ENCODE measurements at regions not wholly inside any gene's neighbourhood (a gene's known extent, or its start where the extent isn't known, plus 50 kb on each side); places are given as distances from the start of the nearest gene placed in this dataset.
A peak's percentile ranks its signal among the peaks of the same experiment; 100 is the strongest.

- Histone ChIP-seq H3K4me1 (peaks cover 63% of the 10 kb centered on the region), H3K4me3 (no peak overlapping the region)
- no peak for ATAC-seq
These were observed 83.1 kb downstream of the ARL6IP4 start for GRCh38 chr12:123063535-123063934.

GRCh38 chr12:123062681-123063486 is 82.4 kb downstream of the ARL6IP4 start:
- H3K27ac ChIP-seq, result peak overlapping the region; percentile 33
- ATAC-seq, result peak; percentile 75
- H3K36me3 ChIP-seq, result no peaks in the 10 kb centered on the region
- intact Hi-C loops (cut with DNase I), result no loop called here
- no peaks in the 10 kb centered on the region for H3K9me3 ChIP-seq
- H3K4me1 ChIP-seq, result peaks cover 64% of the 10 kb centered on the region
- DNase-seq, result no peak
- no peaks in the 10 kb centered on the region for H3K27me3 ChIP-seq
- no peak overlapping the region for H3K4me3 ChIP-seq
- no peak for TF ChIP-seq CTCF (IDR thresholded peaks at IDR 0.05)

More at GRCh38 chr12:123063535-123063934, 83.1 kb downstream of the ARL6IP4 start:
- Histone ChIP-seq H3K27me3 (no peaks in the 10 kb centered on the region), H3K36me3 (no peaks in the 10 kb centered on the region), H3K27ac (peak overlapping the region; percentile 33), H3K9me3 (no peaks in the 10 kb centered on the region)
- peak; percentile 14 for TF ChIP-seq CTCF (IDR thresholded peaks at IDR 0.05)
- DNase-seq, result no peak
- intact Hi-C loops (cut with DNase I), result no loop called here

DNA sequence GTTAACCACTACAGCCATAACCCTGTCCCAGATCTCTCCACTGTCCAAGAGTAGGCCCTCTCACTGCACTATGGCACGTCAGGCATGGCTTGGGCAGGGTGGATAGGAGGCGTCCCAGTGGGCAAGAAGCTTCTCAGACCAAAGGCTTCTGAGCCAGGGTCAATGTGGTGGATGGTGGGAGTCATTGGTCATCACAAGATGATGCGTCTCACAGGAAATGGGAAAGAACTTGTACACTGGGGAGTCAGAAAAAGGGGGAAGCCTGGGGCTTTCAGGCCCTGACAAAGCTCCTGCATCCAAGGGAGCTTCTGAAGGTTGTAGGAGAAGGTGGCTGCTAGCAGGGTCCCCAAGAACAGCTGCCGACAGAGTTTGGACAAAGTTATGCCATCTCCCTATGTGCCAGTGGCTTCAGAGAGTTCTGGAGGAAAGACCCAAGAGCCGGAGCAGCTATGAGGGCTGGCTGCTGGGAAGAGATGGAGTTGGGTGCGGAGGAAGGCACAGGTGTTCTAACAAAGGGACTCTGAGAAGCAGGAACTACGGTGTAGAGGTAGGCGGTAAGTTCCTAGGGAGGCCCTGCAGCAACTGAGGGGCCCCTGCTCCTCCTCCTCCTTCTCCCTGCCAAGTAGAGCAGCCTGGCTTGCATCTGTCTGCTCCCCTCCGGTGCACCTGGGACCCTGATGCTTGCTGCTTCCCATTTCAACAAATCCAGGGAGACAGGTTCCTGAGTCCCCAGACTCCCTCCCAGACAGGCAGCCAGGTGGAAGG is 81.1 kb downstream of the ARL6IP4 start:
- peaks cover 64% of the 10 kb centered on the region for H3K4me1 ChIP-seq
- no peak overlapping the region for H3K4me3 ChIP-seq
- H3K27ac ChIP-seq, result no peak overlapping the region
- no peaks in the 10 kb centered on the region for H3K9me3 ChIP-seq
- ATAC-seq (no peak), DNase-seq (no peak)
- H3K27me3 ChIP-seq, result no peaks in the 10 kb centered on the region
- H3K36me3 ChIP-seq, result no peaks in the 10 kb centered on the region
- intact Hi-C loops (cut with DNase I), result no loop called here
- TF ChIP-seq CTCF (IDR thresholded peaks at IDR 0.05), result no peak

DNA sequence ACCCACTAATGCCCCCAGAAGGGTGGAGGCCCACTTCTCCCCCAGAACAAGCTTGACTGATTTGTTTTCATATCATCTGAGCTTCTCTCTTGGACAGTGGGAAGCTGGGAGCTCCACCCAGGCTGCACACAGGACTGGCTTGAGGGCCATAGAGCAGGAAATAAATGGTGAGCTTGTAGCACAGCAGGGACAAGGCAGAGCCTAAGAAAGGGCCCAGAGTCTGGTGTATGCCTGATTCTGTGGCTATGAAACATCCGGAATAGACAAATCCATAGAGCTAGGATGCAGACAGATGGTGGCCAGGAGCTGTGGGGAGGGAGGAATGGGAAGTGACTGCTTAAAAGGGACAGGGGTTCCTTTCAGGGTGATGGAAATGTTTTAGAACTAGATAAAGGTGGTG is 79.0 kb downstream of the ARL6IP4 start:
- no peaks in the 10 kb centered on the region for H3K27me3 ChIP-seq
- DNase-seq (no peak), ATAC-seq (no peak)
- H3K4me3 ChIP-seq, result no peak overlapping the region
- peaks cover 48% of the 10 kb centered on the region for H3K4me1 ChIP-seq
- peak overlapping the region; percentile 25 for H3K27ac ChIP-seq
- H3K36me3 ChIP-seq, result no peaks in the 10 kb centered on the region
- intact Hi-C loops (cut with DNase I), result no loop called here
- no peak for TF ChIP-seq CTCF (IDR thresholded peaks at IDR 0.05)
- H3K9me3 ChIP-seq, result no peaks in the 10 kb centered on the region

GRCh38 chr12:123058980-123059379 is 78.5 kb downstream of the ARL6IP4 start:
- intact Hi-C loops (cut with DNase I), result no loop called here
- Histone ChIP-seq H3K27me3 (no peaks in the 10 kb centered on the region), H3K27ac (peak overlapping the region; percentile 25), H3K4me3 (no peak overlapping the region), H3K36me3 (no peaks in the 10 kb centered on the region), H3K4me1 (peaks cover 42% of the 10 kb centered on the region), H3K9me3 (no peaks in the 10 kb centered on the region)
- no peak for ATAC-seq
- no peak for TF ChIP-seq CTCF (IDR thresholded peaks at IDR 0.05)
- DNase-seq, result peak; percentile 46

Data from upper lobe of right lung (tissue), 1 donor.